ENCODE measurements at regions not wholly inside any gene's neighbourhood (a gene's known extent, or its start where the extent isn't known, plus 50 kb on each side); places are given as distances from the start of the nearest gene placed in this dataset.

DNA sequence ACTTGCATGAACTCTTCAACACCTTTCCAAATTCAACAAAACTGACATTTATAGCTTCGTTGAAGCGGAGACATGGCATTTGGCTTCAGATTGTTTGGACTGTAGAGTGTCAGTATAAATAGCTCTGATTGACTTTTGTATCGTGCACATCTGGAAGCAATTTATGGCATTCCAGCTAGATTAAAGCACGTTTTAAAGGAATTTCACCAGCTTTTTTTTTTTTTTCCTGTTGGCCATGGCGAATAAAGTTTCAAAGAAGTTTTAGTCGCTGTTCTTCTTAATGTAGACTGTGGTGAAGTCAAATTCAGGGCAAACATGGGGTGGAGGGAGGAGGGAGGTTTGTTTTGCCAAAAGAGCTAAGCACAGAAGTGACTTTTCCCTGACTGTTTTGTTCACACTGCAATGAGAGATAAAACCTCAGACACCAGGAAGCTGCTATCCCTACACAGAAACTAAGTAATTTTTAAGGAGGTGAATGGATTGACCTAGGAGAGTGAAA is 391.0 kb upstream of the RARB start:
- TF ChIP-seq, protein P1, sequence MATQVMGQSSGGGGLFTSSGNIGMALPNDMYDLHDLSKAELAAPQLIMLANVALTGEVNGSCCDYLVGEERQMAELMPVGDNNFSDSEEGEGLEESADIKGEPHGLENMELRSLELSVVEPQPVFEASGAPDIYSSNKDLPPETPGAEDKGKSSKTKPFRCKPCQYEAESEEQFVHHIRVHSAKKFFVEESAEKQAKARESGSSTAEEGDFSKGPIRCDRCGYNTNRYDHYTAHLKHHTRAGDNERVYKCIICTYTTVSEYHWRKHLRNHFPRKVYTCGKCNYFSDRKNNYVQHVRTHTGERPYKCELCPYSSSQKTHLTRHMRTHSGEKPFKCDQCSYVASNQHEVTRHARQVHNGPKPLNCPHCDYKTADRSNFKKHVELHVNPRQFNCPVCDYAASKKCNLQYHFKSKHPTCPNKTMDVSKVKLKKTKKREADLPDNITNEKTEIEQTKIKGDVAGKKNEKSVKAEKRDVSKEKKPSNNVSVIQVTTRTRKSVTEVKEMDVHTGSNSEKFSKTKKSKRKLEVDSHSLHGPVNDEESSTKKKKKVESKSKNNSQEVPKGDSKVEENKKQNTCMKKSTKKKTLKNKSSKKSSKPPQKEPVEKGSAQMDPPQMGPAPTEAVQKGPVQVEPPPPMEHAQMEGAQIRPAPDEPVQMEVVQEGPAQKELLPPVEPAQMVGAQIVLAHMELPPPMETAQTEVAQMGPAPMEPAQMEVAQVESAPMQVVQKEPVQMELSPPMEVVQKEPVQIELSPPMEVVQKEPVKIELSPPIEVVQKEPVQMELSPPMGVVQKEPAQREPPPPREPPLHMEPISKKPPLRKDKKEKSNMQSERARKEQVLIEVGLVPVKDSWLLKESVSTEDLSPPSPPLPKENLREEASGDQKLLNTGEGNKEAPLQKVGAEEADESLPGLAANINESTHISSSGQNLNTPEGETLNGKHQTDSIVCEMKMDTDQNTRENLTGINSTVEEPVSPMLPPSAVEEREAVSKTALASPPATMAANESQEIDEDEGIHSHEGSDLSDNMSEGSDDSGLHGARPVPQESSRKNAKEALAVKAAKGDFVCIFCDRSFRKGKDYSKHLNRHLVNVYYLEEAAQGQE (IDR thresholded peaks at IDR 0.05; ENCODE audit: borderline replicate concordance) = no peak
- TF ChIP-seq RAD21 (conservative IDR thresholded peaks at IDR 0.05) = no peak
- TF ChIP-seq, protein P2, sequence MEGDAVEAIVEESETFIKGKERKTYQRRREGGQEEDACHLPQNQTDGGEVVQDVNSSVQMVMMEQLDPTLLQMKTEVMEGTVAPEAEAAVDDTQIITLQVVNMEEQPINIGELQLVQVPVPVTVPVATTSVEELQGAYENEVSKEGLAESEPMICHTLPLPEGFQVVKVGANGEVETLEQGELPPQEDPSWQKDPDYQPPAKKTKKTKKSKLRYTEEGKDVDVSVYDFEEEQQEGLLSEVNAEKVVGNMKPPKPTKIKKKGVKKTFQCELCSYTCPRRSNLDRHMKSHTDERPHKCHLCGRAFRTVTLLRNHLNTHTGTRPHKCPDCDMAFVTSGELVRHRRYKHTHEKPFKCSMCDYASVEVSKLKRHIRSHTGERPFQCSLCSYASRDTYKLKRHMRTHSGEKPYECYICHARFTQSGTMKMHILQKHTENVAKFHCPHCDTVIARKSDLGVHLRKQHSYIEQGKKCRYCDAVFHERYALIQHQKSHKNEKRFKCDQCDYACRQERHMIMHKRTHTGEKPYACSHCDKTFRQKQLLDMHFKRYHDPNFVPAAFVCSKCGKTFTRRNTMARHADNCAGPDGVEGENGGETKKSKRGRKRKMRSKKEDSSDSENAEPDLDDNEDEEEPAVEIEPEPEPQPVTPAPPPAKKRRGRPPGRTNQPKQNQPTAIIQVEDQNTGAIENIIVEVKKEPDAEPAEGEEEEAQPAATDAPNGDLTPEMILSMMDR (IDR thresholded peaks at IDR 0.05; ENCODE audit: poor library complexity, severe bottlenecking) = no peak
- no peak for TF ChIP-seq POLR2AphosphoS5 (IDR thresholded peaks at IDR 0.05)
- TF ChIP-seq EZH2 (IDR thresholded peaks at IDR 0.05; ENCODE audit: borderline replicate concordance, insufficient read depth, low read length, poor library complexity, severe bottlenecking) = no peak
